ENCODE measurements at regions not wholly inside any gene's neighbourhood (a gene's known extent, or its start where the extent isn't known, plus 50 kb on each side); places are given as distances from the start of the nearest gene placed in this dataset.
"Not testable (repeated sequence)": the region's sequence is repeated elsewhere in the genome, so short reads cannot be mapped to it uniquely, and the experiment has no call there.

DNA sequence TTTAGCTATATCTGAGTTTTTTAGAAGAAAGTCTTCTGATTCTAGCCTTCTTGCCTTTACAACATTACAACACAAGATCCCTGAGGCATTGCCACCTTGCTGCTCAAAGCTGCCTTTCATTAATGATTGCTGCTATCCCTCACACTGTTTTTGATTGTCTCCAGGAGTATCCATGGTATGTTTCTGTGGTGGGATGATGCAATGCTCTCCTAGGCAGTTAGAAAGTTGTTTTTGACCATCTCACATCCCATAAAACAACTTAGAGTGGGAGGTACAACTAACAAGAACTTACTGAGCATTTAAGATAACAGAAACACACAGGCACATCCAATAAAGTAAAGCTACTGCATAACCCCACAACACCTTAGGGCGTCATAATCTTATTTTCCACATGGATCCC is 1156.0 kb upstream of the LRRTM3 start:
- DNase-seq = no peak

DNA sequence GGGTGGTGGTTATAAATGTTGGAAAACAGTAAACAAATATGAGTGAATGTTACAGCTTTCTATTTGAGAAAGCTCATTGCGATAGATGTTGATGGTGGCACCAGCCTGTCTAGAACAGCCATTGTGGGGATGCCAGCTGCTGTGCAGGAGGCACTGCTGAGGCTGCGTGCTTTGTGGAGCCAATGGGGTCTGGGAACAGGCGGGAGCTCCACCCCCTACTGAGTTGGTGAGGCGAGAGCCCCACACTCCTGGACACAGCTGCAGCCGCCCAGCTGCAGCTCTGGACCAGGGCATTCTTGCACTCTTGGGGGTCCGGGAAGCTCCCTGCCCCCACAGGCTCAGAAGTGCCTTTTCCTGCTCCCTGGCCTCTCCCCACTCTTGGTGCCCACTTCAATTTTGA is 1147.1 kb upstream of the LRRTM3 start:
- no peak for DNase-seq

DNA sequence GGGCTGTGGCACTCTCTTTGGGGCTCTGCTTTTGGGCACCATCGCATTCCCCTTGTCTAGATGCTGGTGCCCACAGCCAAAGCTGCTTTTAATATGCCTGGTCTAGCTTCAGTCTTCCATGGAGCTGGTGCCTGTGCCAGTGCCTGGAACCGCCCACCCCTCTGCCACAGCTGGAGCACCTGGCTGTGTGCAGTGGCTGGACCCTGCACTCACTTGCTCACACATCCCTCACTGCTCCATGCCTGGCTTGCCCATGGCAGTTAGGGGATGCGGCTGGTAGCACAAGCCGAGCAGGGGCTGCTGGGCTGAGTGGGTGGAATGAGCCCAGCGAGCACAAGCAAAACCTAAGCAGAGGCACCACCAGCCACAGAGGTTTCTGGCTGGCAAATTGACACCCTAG is 1145.9 kb upstream of the LRRTM3 start:
- DNase-seq = no peak

DNA sequence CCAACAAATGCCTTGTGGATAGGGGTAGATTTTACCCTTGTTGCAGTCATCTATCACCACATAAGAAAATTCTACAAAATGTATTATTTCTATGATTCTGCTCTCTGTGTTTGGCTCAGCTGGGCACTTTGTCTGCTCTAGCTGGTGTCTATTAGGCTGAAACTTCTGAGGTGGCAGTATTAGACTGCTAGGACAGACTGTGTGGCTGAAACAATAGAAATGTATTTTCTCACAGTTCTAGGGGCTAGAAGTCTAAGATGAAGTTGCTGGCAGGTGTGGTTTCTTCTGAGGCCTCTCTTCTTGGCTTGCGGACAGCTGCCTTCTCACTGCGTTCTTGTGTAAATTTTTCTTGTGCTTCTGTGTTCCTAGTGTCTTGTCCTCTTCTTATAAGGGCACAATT is 1139.6 kb upstream of the LRRTM3 start:
- DNase-seq = no peak

DNA sequence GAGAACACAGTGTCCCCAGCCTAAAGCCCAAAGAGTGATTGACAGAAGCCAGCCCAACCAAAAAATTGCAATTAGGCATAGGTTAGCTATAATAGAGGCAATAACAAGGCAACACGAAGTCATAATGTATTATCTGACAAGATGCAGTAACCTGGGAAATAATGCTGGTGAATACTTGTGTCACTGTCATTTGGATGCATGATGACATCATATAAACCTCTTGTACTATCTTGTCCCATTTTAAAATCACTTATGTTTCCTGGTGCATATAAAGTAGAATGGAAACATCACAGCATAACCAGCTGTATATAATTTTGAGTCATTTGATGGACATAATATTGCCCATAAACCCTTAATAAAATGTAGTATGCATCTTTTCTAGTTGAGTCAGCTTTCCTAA is 1138.3 kb upstream of the LRRTM3 start:
- DNase-seq = no peak

DNA sequence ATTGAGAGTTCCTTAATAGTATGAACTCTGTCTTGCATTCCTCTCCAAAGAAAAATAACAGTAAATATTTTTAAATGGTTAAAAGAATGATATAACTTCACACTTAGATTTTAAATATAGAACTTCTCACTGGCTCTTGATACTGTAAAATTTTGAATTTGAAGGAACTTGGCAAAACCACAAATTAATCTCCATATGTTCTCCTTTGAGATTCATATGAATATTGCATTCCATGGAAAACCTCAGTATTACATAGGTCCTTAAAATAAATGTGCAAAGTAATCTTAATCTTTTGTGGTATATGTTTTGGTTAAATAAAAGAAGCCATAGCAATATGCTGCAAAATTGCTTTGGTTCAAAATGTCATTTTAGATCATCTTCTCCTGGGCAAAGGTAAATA is 1137.6 kb upstream of the LRRTM3 start:
- no peak for DNase-seq

DNA sequence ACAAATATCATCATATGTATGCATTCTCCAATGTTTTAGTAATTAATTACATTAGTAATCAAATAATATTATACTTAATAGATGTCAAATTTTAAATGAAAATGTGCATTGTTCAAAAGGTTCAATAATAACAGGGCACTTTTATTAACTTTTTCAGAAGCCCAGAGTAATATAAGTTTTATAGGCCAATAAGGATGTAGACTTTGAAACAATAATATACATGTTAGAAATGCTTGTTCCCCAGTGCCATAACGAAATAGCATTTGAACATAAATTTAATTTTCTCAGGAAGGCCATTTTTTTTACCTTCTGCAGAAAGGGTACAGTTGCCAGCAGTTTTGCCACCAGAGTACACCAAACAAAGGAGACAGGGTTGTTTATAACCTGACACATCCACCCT is 1133.9 kb upstream of the LRRTM3 start:
- no peak for DNase-seq

DNA sequence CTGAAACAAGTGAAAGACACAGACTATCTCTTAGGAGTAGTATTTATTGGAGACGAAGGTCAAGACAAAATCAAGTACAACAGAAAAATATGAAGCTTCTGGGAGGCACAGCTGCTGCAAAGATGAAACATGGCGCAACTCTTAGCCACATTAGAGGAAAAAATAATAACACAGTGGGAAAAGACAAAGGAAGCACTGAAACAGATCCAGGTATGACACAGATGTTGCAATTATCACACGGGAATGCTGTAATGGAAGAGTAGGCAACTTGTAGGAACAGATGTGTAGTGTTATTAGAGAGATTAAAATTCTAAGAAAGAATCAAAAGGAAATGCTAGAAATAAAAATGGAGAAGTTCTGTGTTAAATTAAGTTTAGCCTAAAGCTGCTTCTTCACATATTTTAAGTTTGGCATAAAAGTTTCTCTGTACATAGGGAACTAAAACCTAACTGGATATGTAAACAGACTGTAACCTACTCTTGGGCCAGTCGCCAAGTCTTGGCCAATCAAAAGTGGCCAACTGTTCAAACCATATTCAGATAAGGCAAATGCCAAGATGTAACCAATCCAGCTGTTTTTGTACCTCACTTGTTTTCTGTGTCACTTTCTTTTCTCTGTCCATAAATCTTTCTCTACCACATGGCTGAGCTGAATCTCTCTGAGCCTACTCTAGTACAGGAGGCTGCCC is 1132.0 kb upstream of the LRRTM3 start:
- no peak for DNase-seq

DNA sequence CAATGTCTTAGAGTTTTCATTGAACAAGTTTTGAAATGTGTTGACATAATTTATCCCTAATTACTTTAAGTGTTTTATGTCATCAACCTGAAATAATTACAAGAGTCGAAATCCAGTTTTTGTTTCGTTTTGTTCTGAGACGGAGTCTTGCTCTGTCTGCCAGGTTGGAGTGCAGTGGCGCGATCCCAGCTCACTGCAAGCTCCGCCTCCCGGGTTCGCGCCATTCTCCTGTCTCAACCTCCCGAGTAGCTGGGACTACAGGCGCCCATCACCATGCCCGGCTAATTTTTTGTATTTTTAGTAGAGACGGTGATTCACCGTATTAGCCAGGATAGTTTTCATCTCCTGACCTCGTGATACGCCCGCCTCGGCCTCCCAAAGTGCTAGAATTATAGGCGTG is 1131.0 kb upstream of the LRRTM3 start:
- DNase-seq = not testable (repeated sequence)

DNA sequence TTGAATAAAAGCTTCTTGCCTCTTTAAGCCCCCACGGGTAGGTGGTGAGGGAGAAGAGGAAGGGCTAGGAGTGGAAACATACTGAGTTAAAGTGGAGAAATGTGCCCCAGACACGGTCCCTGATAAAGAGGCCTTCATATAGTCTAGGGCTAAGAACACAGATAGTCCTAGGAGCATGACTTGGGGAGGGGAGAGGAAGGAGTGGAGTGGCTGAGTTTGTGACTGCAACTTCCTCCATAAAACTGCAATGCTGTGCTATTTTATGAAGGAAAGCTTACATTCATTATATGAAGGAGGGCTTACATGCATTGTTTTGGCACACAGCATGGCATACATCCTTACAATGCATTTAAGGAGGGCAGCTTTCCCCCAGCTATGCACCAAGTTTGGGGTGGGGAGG is 1129.4 kb upstream of the LRRTM3 start:
- no peak for DNase-seq

DNA sequence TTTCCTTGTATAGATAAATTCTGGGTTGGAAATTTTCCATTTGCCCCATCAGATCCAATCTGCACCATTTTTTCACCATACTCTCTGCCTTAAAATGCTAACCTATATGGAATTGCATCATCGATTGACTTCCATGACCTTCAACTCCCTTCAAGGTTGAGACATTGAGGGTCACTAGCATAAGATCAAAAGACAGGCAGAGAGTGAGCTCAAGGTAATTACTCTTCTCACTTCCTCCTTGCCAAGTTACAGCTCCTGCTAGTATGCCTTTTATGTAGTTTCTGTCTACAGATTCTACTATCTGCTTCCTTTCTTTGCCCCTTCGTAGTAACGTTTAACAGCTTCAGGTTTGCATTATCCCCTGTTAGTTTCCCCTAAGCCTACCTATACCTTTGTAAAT is 1127.7 kb upstream of the LRRTM3 start:
- DNase-seq = no peak

DNA sequence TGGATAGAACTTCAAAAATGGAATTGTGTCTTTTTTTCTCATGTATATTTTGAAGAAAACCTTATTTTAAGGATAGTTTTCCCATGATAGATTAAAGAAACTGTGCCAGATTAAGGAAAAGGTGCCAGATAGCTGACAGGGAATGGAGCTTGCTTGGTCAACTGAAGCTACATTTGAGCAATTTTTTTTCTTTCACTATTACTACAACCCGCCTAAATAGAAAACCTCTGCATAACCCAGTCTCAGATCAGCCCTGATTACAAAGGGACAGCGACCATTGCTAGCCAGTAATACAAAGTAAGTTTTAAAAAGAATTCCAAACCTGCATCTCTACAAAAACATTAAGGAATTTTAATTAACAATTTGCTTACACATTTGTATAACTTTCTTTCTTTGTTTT is 1123.4 kb upstream of the LRRTM3 start:
- DNase-seq = no peak

DNA sequence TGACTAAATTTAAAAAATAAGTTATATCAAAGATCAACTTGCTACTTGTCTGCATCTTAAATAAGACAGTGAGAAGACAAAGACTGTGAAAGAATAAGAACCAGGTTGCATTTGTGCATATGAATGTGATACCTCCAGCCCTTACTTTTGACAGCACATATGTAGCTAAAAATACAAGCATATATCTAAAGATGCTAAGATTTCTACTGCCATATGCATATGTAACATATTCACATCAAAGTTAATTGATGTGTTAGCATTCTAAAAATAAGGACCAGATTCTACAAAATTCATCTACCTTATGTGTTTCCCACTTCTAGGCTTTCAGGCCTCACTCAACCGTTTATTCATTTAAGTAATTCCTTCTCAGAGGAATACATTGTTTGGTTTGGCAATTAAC is 1120.3 kb upstream of the LRRTM3 start:
- no peak for DNase-seq

DNA sequence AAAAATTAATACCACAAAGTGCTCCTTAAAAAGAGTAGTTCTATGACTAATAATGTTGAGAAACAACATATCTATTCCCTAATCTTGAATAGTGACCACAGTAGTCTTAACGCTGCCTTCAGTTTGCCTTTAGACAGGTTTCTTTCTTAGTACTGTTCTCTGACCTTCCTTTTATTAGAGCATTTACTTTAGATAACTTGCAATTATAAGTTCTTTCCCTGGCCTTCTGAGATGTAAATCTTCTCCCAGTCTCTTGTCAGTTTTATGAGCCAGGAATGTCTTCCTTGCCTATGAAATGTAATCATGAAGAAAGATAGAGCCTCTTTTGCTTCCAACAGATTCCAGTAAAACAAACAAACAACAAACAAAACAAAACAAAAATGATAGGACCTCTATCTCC is 1119.8 kb upstream of the LRRTM3 start:
- no peak for DNase-seq

DNA sequence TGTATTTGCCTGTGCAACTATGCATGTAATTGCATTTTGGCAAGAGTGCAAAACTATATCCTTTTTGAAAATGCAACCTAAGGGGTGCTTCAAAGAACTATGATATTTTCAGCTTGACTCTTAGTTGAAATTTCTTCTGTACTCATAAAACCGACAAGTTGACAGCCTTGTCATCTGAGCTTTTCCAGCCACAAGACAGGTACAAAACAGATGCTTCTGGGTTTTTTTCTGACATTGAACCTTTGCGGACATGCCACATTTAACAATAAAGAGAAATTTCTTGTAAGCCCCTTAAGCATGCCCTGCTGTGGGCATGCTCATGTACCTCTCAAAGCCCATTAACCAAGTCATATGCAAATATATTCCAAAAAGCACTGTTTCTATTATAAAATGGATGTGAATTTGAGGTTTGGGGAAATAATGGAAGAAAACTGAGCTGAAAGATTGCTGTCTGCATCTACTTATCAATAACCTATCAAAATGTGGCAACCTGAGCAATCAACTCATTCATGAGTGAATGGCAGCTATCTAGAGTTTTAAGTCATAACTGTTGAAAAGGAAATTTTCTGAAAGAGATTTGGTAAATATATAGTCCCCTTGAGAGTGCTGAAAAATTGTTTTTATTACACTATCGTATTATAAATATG is 1117.0 kb upstream of the LRRTM3 start:
- DNase-seq = no peak

DNA sequence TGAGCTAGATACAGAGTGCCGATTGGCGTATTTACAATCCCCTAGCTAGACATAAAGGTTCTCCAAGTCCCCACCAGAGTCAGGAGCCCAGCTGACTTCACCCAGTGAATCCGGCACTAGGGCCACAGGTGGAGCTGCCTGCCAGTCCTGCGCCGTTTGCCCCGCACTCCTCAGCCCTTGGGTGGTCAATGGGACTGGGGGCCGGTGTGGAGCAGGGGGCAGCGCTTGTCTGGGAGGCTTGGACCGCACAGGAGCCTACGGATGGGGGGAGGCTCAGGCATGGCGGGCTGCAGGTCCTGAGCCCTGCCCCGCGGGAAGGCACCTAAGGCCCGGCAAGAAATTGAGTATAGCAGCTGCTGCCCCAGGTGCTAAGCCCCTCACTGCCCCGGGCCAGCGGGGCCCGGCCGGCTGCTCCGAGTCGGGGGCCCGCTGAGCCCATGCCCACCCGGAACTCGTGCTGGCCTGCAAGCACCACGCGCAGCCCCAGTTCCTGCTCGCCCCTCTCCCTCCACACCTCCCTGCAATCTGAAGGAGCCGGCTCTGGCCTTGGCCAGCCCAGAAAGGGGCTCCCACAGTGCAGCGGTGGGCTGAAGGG is 1113.8 kb upstream of the LRRTM3 start:
- no peak for DNase-seq

DNA sequence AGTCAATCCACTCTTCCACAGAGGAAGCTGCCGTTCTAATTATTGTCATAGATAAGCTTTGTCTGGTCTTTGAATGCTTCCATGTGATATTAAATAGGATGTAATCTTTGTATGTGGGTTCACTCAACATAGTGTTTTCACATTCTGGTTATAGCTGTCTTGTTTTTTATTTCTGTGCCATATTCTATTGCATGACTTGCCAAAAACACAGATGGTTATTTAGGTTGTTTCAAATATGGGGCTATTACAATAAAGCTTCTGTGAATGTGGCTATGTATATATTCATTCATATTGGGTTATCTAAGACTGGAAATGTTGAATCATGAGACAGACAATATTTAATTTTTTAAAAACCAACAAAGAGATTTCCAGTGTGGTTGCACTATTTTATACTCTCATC is 1109.3 kb upstream of the LRRTM3 start:
- no peak for DNase-seq

DNA sequence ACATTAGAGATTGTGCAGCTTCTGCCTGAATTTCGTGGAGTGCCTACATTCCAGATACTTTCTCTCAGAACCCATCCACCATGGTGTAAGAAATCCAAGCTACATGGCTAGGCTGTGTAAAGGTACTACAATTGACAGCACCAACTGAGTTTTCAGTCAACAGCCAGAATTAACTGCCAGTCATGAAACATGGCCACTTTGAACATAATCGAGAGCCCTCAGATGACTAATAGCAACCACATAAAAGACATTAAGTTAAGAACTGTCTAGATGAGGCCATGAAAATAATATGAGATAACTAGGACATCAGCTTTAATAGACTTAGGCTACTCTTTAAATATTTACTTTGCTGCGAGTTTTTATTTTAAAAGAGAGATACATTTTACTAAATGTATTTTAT is 1106.8 kb upstream of the LRRTM3 start:
- DNase-seq = no peak

DNA sequence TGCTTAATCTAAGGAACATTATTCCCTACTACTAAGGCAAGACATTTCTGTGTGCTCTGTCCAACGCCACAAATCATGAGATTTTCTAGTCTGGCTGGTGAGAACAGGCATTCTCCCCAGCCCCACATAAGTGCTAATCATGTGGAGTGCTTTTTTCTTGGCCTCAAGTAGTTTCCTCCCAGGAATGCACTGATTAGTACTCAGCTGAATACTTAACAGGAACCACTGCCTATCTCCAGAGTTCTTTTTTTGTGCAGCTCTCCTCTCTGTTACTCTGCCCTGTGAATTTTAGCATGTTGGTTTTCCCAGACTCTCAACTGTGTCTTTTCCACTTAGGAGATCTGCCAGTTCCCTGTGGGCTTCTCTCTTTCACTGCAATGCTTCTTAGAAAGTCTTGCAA is 1098.5 kb upstream of the LRRTM3 start:
- no peak for DNase-seq

DNA sequence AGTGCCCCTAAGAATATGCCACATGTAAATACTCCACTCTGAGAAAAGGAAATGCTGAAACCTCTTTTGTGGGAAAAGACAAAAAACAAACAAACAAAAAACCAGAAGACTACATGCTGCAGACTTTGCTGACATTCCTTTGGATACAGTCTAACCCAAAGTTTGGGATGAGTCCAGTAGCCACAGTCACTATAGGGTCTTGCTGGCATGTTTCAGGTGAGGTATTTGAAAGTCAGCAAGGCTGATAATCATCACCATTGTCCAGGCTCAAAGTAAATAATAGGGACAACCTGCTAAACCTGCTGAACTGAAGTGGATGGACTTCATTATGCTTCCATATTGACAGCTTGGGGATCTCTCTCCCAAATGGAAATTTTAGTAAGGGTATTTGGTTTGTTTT is 1087.0 kb upstream of the LRRTM3 start:
- no peak for DNase-seq

DNA sequence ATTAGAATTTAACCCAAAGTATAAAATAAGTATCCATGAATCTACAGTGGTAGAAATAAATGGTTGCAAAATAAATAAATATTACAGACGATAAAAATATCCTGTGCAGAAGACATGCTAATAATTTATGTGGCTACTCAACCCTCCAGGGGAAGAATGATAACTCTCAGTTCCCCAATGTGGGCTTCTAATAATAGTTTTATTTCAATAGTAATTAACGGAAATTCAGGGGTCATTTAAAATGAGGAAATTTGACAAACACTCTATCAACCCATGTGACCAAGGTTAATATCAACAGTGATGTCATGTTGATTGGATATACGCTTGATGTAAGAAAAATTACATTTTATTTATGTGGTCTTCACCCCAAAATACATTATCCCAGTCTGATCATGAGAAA is 1082.6 kb upstream of the LRRTM3 start:
- DNase-seq = no peak

DNA sequence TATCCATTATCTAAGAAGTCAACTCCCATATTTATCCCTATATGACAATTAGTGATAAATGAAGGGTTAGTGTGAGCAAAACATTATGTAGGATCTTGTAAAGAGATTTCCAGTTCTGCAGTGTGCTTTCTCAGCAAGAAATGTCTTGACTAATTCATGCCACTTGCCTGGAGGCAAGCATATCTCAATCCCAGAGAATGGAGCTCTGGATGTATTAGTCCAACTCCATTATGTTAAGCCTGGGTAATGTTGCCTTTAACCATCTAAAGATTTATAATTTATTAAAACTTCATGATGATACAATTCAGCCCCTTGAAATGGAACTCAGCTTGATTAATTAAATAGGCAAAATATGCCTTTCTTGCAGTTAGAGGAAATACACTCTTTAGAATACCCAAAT is 1079.9 kb upstream of the LRRTM3 start:
- no peak for DNase-seq

DNA sequence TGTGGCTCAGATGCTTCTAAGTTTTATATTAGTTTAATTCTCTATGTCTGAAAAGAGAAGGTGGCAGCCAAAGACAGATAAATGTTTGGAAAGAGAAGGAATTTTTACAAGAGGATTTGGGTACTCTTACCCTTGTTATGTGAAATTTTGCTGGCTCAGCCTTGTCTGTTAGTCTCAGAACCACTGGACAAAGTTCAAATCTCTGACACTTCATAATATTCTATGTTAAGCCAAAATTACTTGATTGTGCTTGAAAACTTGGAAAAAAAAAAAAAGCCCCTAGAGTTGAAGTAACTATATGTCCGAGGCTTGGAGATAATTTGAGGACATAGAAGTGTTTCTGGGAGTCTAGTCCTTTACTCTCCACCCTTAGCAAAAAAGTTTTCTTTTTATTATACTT is 1079.3 kb upstream of the LRRTM3 start:
- DNase-seq = no peak

DNA sequence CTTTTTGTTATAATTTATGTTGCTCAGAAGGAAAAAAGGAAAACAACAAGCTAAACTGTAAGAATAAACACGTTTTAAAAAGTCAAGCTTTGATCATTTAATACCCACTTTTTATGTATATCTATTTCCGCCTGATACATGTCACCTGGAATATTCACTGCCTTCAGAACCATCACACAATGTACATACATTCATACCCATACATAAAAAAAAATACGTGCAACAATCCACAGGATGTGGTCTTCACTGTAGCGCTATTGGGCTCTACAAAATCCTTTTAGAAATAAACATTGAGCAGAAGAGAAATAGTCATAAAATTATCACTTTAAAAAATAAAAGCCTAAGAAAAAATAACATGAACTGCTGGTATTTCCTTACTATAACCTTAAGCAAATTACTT is 1078.9 kb upstream of the LRRTM3 start:
- DNase-seq = no peak

Data from activated CD8-positive, alpha-beta memory T cell treated with anti-CD3 and anti-CD28 coated beads, Interleukin-2, amount 50 U/mL, for 48 hours (primary cell).